AG09319 (cell line): ENCODE measurements at regions not wholly inside any gene's neighbourhood (a gene's known extent, or its start where the extent isn't known, plus 50 kb on each side); places are given as distances from the start of the nearest gene placed in this dataset.

Source experiments
- DNase-seq: peaks from one replicate; pipeline ENCODE4 v3.0.0-alpha.2; 2010; ENCODE audit warnings: low read depth; ENCODE audit errors: extremely low read depth
- CTCF ChIP-seq: IDR thresholded peaks from 2 replicates; pipeline ENCODE4 v1.5.1; 2011; ENCODE audit warnings: low read depth, mild to moderate bottlenecking, inconsistent platforms, low read length, moderate library complexity

- DNase-seq, result no peak
- TF ChIP-seq CTCF, result no peak
Observed at GRCh38 chr5:35302544-35302943, 72.3 kb upstream of the PRLR start.

- no peak for DNase-seq
- TF ChIP-seq CTCF, result no peak
Observed at GRCh38 chr5:35297755-35298154, 67.5 kb upstream of the PRLR start.

GRCh38 chr5:35294976-35295375 lies 64.7 kb upstream of the PRLR start:
- no peak for DNase-seq
- TF ChIP-seq CTCF, result no peak

GRCh38 chr5:35294017-35294416 lies 63.7 kb upstream of the PRLR start:
- TF ChIP-seq CTCF, result no peak
- no peak for DNase-seq

- no peak for DNase-seq
- TF ChIP-seq CTCF, result no peak
Observed at GRCh38 chr5:35285435-35285834, 55.1 kb upstream of the PRLR start.

GRCh38 chr5:35285011-35285410 lies 54.7 kb upstream of the PRLR start:
- TF ChIP-seq CTCF, result no peak
- DNase-seq, result no peak

- TF ChIP-seq CTCF, result no peak
- no peak for DNase-seq
Observed at GRCh38 chr5:35284364-35284763, 54.1 kb upstream of the PRLR start.
